ENCODE measurements at regions not wholly inside any gene's neighbourhood (a gene's known extent, or its start where the extent isn't known, plus 50 kb on each side); places are given as distances from the start of the nearest gene placed in this dataset.

- WGBS, 2 donors, result 72 to 81% methylated on average over 9 to 10 of the region's 20 CpGs
Observed at GRCh38 chr3:127425505-127426443, 137.9 kb upstream of the PRR20G start.

GRCh38 chr3:127424766-127425504, 137.1 kb upstream of the PRR20G start:
- WGBS, 2 donors, result 57 to 59% methylated on average over 5 to 6 of the region's 8 CpGs
- H3K4me1 ChIP-seq, result peaks cover 4 to 7% (median 4%) of the 10 kb centered on the region in 3 donors
- H3K36me3 ChIP-seq, result no peaks in the 10 kb centered on the region
- DNase-seq, result no peak
- no peak overlapping the region for H3K4me3 ChIP-seq
- H3K27me3 ChIP-seq, result peaks cover 0 to 92% (median 0%) of the 10 kb centered on the region in 4 donors
- H3K9me3 ChIP-seq, result no peaks in the 10 kb centered on the region
- intact Hi-C loops (cut with DNase I), result no loop called here
- no peak overlapping the region for H3K27ac ChIP-seq
- TF ChIP-seq CTCF (IDR thresholded peaks at IDR 0.05) (no peak), POLR2A (IDR thresholded peaks at IDR 0.05) (no peak)

More at GRCh38 chr3:127425505-127426443, 137.9 kb upstream of the PRR20G start:
- TF ChIP-seq POLR2A (IDR thresholded peaks at IDR 0.05), result no peak
- TF ChIP-seq CTCF (IDR thresholded peaks at IDR 0.05), result no peak
- H3K27me3 ChIP-seq, result peaks cover 0 to 89% (median 0%) of the 10 kb centered on the region in 4 donors
- H3K27ac ChIP-seq, result no peak overlapping the region
- H3K36me3 ChIP-seq, result no peaks in the 10 kb centered on the region
- DNase-seq, result no peak
- no peaks in the 10 kb centered on the region for H3K9me3 ChIP-seq
- no peak overlapping the region for H3K4me3 ChIP-seq
- intact Hi-C loops (cut with DNase I), result no loop called here
- peaks cover 4 to 7% (median 4%) of the 10 kb centered on the region in 3 donors for H3K4me1 ChIP-seq

GRCh38 chr3:127423856-127424765, 136.3 kb upstream of the PRR20G start:
- TF ChIP-seq POLR2A (IDR thresholded peaks at IDR 0.05), result no peak
- H3K36me3 ChIP-seq, result no peaks in the 10 kb centered on the region
- H3K27ac ChIP-seq, result no peak overlapping the region
- intact Hi-C loops (cut with DNase I), result no loop called here
- peaks cover 4 to 7% (median 4%) of the 10 kb centered on the region in 3 donors for H3K4me1 ChIP-seq
- peaks cover 0 to 99% (median 0%) of the 10 kb centered on the region in 4 donors for H3K27me3 ChIP-seq
- 68 to 71% methylated on average over 10 to 14 of the region's 23 CpGs for WGBS, 2 donors
- H3K9me3 ChIP-seq, result no peaks in the 10 kb centered on the region
- H3K4me3 ChIP-seq, result no peak overlapping the region
- no peak for DNase-seq

GRCh38 chr3:127422663-127423375, 135.0 kb upstream of the PRR20G start:
- H3K4me1 ChIP-seq, result peaks cover 4 to 7% (median 4%) of the 10 kb centered on the region in 3 donors
- intact Hi-C loops (cut with DNase I), result no loop called here
- no peaks in the 10 kb centered on the region for H3K9me3 ChIP-seq
- no peak overlapping the region for H3K27ac ChIP-seq
- TF ChIP-seq CTCF (IDR thresholded peaks at IDR 0.05) (no peak), POLR2A (IDR thresholded peaks at IDR 0.05) (no peak)
- H3K27me3 ChIP-seq, result peaks cover 0 to 100% (median 0%) of the 10 kb centered on the region in 4 donors
- H3K4me3 ChIP-seq, result no peak overlapping the region
- 50 to 66% methylated on average over 4 to 20 of the region's 26 CpGs for WGBS, 2 donors
- no peaks in the 10 kb centered on the region for H3K36me3 ChIP-seq
- no peak for DNase-seq

Data from esophagus squamous epithelium (tissue), 5 donors.